Glomerular visceral epithelial cell (primary cell): ENCODE measurements at regions not wholly inside any gene's neighbourhood (a gene's known extent, or its start where the extent isn't known, plus 50 kb on each side); places are given as distances from the start of the nearest gene placed in this dataset.

Source experiments
- DNase-seq: peaks from one replicate; pipeline ENCODE4 v3.0.0-alpha.2; 2016; ENCODE audit errors: extremely low spot score

DNA sequence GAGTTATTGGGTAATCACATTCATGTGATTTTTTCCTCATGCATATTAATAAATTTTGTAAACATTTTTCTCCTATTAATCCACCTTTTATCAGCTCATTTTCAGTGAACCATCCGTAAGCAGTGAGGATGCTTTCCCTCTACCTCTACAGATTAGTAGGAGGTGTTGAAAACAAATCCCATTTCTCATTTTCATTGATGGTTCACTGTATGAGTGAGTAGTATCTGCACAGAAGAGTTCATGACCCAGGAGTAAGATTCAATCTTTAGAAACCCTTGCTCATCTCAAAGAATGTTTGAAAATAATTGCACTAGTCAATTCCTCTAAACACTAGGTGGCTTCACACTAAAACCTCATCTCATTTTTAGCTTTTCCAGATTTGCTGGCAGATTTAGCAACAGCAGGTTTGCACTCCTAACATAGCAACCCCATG lies 440.0 kb downstream of the HAO1 start:
- no peak for DNase-seq

DNA sequence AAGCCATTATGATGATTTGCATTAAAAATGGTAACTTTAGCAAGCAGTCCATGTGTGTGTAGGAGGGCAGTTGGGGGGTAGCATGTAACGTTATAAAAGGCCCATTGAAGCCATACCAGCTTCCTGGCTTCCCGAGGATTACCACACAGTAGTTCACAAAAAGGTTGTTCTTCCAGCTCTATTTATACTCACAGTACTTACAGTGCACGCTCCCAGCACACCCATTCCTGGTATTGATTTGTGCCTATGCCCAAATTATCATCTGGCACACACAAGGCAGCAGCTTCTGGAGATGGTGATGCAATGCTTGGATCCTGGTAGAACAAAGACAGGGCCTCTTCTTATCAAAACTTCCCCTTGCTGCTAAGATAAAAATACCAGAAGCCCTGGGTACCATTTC lies 436.8 kb downstream of the HAO1 start:
- no peak for DNase-seq

DNA sequence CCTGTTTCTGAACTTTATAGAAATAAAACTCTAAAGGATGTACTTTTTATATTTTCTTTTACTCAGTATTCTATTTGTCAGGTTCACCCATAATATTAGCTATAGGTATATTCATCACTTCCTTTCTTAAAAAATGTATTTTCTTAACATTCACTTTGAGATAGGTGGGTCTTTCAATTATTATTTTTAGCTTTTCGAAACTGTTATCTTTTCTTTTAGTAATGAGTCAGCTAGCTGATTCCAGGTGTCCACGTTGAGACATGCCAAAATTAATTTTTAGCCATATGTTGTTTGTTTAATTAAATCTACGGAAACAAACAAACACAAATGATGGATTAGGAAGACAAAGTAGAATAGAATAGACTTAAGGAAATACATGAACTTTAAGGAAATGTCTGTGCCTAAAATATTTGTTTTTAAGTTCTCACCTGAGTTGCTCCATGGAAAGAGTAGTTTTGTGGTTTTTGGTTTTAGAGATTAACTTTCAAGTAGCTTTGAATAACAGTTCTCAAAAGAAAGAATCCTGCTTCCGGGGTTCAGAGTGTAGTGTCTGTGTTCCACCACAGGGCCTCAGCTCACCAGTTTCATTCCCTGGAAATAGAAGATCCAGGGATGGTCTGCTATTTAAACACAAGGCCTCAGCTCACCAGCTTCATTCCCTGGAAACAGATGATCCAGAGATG lies 435.0 kb downstream of the HAO1 start:
- DNase-seq: no peak

- DNase-seq: no peak
Observed at GRCh38 chr20:7505835-7506221, 434.4 kb downstream of the HAO1 start.

DNA sequence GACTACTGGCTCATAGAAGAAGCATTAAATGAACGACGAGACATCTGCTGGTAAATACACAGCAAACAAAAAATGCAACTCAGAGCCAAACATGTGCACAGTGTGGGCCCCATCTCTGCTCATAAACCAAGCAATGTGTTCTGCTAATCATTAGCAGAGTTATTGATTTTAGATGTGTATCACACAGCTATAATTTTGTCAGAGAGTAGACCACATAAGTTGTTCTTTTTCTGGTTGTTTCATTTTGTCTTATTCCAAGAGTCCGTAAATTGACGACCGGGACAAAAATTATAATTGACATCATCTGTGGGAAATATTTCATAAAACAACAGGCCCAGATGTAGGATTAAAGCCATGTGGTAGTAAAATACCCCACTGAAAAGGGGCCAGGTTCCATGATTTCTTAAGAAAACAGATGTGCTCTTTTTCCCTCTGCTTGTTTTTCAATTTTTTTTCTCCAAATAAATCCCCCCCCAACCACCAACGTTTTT lies 423.6 kb downstream of the HAO1 start:
- no peak for DNase-seq

DNA sequence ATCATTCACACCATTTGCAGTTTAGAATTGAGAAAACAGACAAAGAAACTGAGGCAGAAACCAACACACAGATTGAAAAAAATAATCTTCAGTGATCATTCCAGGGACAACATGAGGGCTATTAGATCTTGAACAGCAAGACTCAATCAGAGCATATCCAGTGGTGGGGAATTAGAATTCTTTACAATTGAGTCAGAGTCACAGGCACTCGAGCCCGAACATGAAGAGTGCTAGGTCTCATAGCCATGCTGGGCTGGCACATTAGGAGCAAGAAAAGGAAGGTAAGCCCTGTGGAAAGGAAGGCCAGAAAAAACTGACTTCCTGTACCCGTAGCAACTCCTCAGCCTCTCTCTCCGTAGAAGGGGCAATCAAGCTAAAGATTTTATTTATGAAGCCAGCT lies 419.9 kb downstream of the HAO1 start:
- DNase-seq: no peak

- DNase-seq: no peak
Observed at GRCh38 chr20:7523288-7523687, 417.0 kb downstream of the HAO1 start.

GRCh38 chr20:7540018-7540417 lies 400.2 kb downstream of the HAO1 start:
- DNase-seq: no peak

GRCh38 chr20:7540923-7541322 lies 399.3 kb downstream of the HAO1 start:
- DNase-seq: no peak

- no peak for DNase-seq
Observed at GRCh38 chr20:7571101-7571500, 369.2 kb downstream of the HAO1 start.

- no peak for DNase-seq
Observed at GRCh38 chr20:7571521-7572055, 368.7 kb downstream of the HAO1 start.

DNA sequence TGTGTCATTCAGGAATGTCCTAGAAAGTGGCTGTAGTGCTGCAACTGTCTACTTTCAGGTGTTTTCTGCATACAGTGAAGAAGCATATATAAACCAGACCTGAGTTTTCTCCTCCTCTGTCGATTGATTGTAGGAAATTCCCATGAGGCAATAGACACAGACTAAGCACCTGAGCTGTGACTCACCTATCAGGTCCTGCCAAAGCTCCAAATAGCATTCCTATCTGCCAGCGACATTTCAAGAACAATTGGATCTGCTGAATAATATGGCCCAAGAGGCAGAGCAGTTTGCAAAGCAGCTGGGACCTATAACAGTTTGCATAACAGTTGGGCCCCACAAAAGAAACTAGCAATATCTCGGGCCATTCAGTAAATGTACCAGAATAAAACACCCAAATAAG lies 360.4 kb downstream of the HAO1 start:
- no peak for DNase-seq

- DNase-seq: no peak
Observed at GRCh38 chr20:7585126-7585679, 355.1 kb downstream of the HAO1 start.

DNA sequence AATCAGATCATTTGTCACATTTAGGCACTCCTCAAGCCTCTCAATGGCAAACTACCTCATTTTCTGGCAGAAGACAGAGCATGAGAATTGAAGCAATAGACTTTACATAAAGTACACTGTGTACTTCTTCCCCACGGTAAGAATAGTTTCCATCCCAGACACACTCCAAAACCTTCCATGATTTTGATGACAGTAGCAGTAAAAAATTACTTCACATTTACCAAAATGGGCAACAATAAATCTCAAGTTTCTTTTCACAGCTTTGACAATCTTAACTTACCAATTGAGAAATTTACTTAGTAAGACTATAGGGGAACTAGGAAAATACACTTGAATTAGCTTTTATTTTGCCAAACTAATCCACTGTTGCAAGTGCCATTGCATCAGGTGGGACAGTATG lies 353.8 kb downstream of the HAO1 start:
- no peak for DNase-seq

- DNase-seq: no peak
Observed at GRCh38 chr20:7589164-7589563, 351.1 kb downstream of the HAO1 start.

DNA sequence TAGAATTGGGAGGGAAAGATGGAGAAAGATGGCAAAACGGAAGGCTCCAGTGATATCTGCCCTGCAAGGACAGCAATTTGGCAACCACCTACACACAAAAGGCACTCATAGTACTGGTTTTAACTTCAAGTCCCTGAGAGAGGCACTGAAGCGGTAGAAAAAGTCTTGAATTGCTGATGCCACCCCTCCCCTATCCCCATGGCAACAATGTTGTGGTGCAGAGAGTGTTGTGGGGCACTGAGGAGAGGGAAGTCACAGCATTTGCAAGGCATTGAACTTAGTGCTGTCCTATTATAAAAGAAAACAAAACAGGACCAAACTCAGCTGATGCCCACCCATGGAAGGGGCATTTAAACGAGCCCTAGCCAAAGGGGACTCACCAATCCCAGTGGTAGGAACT lies 343.7 kb downstream of the HAO1 start:
- no peak for DNase-seq

- no peak for DNase-seq
Observed at GRCh38 chr20:7601431-7601830, 338.8 kb downstream of the HAO1 start.

DNA sequence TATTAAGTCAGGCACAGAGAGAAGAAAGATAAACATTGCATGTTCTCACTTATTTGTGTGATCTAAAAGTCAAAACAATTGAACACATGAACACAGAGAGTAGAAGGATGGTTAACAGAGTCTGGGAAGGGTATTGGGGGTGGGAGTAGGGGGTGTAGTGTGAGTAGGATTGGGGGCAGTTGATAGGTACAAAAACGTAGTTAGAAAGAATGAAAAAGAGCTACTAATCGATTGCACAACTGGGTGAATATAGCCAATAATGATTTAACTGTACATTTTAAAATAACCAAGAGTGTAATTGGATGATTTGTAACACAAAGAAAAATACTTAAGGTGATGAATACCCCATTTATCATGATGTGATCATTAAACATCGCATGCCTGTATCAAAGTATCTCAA lies 333.3 kb downstream of the HAO1 start:
- DNase-seq: no peak

DNA sequence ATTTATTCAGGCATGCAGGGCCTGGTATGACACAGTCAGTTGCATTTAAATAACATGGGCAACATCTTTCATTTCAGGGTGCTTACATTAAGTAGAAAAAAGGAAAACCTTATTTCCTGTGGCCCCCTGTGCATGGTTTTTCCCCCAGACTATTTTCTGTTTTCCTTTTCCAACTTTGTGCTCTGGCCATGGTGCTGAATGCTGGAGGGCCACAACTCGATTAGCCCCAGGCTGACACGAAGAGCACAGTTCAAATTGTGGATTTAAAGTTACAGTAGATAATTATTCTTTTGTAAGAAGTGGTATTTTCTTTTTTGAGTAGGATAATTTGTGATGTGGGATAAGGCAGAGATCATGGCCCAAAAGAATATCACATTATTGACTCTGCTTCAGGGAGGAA lies 332.0 kb downstream of the HAO1 start:
- no peak for DNase-seq

DNA sequence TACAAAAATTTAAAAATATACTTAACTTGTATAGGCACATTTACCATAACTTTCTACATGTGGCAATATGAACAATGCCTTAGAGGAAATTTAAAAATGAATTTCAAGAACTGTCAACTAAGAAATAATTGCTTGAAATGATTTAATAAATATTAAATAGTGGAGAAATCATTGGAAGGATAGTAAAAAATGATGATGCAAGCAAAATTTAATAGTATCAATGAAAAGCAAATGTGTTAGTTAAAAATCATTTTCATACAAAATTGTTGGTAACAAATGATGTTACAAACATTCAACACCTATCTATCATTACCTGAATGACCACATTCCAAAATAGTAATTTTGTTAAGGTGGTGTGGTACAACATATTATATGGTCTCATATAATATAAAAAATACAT lies 331.0 kb downstream of the HAO1 start:
- no peak for DNase-seq

DNA sequence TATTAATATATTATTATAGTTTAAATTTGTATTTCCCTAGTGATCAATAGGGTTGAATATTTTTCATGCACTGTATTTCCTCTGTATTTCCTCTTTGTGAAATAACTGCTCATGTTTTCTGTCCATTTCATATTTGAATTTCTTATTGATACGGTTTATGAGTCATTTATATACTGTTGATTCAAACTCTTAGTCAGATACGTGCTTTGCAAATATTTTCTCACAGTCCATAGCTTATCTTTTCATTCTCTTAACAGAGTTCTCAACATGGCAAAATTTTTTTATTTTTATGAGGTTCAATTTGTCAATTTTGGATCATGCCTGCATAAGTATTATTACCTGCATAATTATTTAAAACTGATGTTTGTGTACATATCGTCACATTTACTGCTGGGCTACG lies 329.6 kb downstream of the HAO1 start:
- DNase-seq: no peak

DNA sequence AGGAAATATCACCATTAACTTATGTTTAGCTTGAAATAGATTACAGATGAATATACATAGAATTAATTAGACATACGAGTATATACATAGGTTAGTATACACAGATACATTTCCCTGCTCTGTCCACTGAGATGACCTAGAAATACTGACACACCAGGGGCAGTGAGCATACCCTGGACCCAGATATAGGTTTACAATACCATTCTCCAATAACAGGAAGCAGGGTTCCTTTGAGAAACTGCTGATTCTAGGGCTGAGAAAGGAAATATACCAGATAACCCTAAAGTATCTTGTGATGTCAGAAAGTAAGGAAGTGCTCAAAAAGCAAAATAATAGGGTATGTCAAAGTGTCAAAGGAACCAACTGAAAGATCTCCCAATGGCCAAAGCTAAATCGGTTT lies 322.5 kb downstream of the HAO1 start:
- DNase-seq: no peak

DNA sequence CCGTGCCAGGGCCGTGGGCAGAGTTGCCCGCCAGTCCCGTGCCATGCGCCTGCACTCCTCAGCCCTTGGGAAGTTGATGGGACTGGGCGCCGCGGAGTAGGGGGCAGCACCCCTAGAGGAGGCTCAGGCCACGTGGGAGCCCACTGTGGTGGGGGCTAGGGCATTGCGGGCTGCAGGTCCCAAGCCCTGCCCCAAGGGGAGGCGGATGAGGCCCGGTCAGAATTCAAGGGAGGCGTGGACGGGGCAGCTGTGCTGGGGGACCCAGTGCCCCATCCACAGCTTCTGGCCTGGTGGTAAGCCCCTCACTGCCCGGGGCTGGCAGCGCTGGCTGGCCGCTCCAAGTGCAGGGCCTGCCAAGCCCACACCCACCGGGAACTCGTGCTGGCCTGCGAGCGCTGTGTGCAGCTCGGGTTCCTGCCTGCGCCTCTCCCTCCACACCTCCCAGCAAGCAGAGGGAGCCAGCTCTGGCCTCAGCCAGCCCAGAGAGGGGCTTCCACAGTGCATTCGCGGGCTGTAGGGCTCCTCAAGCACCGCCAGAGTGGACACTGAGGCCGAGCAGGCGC lies 317.8 kb downstream of the HAO1 start:
- DNase-seq: no peak
